Right lung (tissue), 2 donors: ENCODE measurements at regions not wholly inside any gene's neighbourhood (a gene's known extent, or its start where the extent isn't known, plus 50 kb on each side); places are given as distances from the start of the nearest gene placed in this dataset.

ENCODE experiments used
- DNase-seq, 2 donors: peaks; one replicate each; pipeline ENCODE4 v3.0.0-alpha.2; 2013

GRCh38 chr20:58565461-58566175 is 50.4 kb upstream of the APCDD1L start:
- DNase-seq, result no peak
